Breast epithelium (tissue), 3 donors: ENCODE measurements at regions not wholly inside any gene's neighbourhood (a gene's known extent, or its start where the extent isn't known, plus 50 kb on each side); places are given as distances from the start of the nearest gene placed in this dataset.

ENCODE experiments used
- POLR2AphosphoS5 ChIP-seq, 3 donors: sonication (generic); formaldehyde crosslinking; IDR thresholded peaks; one replicate each; pipeline ENCODE4 v1.6.1; 2017; ENCODE audit warnings: antibody characterized with exemption in 3 of 3
- TF ChIP-seq, protein P1 (sequence below), 3 donors: fragments of 450-650 bp; IDR thresholded peaks; one replicate each; pipeline ENCODE4 v1.5.1; 2016 to 2017; ENCODE audit warnings: antibody characterized with exemption in 3 of 3, mild to moderate bottlenecking in 3 of 3, moderate library complexity in 3 of 3

DNA sequence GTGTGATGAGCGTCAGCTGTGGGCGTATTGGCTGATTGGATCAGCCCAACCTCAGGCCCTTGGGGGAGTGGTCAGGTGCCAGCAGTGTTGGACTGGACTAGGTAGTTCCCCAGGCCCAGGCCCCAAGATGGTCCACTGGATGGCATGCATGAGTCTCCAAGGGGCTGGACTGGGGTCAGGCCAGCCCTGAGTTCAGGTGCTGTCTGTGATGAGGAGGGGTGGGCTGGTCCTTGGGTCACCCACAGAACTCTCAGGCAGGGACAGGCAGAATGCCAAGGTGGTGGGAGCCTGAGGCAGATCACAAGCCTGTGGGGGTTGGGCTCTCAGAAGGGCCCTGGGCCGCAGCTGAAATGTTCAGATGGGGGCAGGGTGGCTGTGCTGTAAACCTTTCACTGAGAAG is 59.5 kb upstream of the THUMPD2 start:
- TF ChIP-seq, protein P1, sequence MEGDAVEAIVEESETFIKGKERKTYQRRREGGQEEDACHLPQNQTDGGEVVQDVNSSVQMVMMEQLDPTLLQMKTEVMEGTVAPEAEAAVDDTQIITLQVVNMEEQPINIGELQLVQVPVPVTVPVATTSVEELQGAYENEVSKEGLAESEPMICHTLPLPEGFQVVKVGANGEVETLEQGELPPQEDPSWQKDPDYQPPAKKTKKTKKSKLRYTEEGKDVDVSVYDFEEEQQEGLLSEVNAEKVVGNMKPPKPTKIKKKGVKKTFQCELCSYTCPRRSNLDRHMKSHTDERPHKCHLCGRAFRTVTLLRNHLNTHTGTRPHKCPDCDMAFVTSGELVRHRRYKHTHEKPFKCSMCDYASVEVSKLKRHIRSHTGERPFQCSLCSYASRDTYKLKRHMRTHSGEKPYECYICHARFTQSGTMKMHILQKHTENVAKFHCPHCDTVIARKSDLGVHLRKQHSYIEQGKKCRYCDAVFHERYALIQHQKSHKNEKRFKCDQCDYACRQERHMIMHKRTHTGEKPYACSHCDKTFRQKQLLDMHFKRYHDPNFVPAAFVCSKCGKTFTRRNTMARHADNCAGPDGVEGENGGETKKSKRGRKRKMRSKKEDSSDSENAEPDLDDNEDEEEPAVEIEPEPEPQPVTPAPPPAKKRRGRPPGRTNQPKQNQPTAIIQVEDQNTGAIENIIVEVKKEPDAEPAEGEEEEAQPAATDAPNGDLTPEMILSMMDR (IDR thresholded peaks at IDR 0.05) = no peak
- no peak for TF ChIP-seq POLR2AphosphoS5 (IDR thresholded peaks at IDR 0.05)
